ENCODE measurements at regions not wholly inside any gene's neighbourhood (a gene's known extent, or its start where the extent isn't known, plus 50 kb on each side); places are given as distances from the start of the nearest gene placed in this dataset.

DNA sequence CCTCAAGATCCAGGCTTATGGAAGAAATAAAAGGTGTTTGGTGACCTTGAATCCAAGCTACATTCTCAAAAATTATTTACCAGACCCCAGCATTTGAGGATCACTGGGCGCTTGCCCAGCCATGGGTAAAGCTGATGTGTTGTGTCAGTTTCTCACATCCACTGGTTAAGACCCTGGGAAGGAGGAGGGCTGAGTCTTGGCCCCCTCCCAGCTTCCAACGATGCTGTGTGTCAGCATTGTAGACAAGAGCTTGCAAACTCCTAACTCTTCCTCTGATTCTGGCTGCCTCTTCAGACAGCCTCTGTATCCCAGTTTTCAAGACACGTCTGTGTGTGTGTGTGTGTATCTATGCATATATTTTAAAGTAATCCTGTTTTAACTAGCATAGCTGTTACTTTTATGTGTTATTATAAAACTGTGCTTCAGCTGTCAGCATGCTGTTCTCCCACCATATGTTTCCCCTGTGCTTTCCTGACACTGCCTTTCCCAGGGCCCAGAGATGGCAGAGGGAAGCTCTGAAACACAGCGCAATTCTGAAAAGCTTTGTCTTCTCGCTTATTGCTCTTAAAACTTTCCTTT, 157.3 kb upstream of the LRRN1 start:
- Histone ChIP-seq H3K27me3 (no peaks in the 10 kb centered on the region), H3K4me3 (ENCODE audit: low read depth, low read length) (no peak overlapping the region)
- DNase-seq: no peak

DNA sequence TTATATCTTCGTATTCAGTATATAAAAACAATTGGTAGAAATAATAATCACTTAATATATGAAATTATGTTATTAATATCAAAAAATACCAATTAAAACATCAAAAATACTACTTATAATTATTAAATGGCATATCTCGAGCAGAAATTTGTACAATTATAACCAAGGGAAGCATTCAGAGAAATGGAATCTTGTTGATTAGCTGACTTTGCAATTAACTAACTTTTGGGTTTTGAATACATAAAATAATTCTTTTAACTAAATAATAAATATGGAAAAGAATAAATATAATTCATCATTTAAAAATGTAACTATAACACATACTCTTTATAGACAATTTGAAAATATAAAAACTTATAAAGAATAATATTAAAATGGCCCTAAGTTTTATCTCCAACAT, 160.2 kb upstream of the LRRN1 start:
- TF ChIP-seq, protein P1, sequence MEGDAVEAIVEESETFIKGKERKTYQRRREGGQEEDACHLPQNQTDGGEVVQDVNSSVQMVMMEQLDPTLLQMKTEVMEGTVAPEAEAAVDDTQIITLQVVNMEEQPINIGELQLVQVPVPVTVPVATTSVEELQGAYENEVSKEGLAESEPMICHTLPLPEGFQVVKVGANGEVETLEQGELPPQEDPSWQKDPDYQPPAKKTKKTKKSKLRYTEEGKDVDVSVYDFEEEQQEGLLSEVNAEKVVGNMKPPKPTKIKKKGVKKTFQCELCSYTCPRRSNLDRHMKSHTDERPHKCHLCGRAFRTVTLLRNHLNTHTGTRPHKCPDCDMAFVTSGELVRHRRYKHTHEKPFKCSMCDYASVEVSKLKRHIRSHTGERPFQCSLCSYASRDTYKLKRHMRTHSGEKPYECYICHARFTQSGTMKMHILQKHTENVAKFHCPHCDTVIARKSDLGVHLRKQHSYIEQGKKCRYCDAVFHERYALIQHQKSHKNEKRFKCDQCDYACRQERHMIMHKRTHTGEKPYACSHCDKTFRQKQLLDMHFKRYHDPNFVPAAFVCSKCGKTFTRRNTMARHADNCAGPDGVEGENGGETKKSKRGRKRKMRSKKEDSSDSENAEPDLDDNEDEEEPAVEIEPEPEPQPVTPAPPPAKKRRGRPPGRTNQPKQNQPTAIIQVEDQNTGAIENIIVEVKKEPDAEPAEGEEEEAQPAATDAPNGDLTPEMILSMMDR (IDR thresholded peaks at IDR 0.05; ENCODE audit: low read depth, low read length): no peak
- Histone ChIP-seq H3K9me3 (no peaks in the 10 kb centered on the region), H3K4me1 (no peaks in the 10 kb centered on the region), H3K4me3 (ENCODE audit: low read depth, low read length) (no peak overlapping the region), H3K27me3 (no peaks in the 10 kb centered on the region), H3K36me3 (no peaks in the 10 kb centered on the region)
- no peak for DNase-seq

More for the DNA sequence above, 157.3 kb upstream of the LRRN1 start:
- no peaks in the 10 kb centered on the region for H3K4me1 ChIP-seq
- H3K36me3 ChIP-seq: no peaks in the 10 kb centered on the region
- no peaks in the 10 kb centered on the region for H3K9me3 ChIP-seq
- TF ChIP-seq, protein P1 (IDR thresholded peaks at IDR 0.05; ENCODE audit: low read depth, low read length): no peak

DNA sequence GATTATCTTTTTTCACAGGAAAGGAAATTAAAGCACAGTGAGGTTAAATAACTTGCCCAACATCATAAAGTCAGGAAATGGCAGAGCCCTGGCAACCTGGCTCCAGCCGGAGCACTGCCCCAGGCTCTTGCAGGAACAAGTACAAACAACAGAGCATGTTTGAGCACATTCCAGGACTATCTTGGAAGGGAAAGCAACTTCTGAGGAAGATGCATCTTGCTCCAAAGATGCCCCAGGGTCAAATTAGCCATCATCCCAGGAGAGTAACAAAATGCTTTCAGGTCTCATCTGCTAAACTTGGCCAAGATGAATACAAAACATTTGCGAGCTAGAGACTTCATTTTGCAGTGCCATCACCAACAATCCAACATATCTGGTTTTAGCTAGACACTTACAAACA, 162.4 kb upstream of the LRRN1 start:
- no peak for DNase-seq
- TF ChIP-seq, protein P1 (IDR thresholded peaks at IDR 0.05; ENCODE audit: low read depth, low read length): no peak
- H3K4me1 ChIP-seq: no peaks in the 10 kb centered on the region

DNA sequence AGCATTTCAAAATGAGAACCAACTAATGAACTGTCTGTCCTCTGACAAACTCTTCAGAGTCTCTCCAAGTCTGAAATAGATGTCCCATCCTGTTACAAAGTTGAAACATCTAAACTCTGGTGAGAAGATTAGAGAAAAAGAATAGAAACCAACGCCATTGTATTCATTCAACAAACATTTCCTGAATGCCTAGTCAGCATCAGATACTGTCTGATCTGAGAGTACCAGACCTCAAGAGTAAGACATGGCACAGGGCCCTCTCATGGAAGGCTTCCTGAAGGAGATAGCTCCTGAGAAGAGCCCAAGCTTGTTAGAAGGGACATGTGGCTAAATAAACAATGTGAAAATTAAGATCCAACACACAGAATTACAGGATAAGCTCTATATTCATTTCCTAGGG, 164.1 kb upstream of the LRRN1 start:
- DNase-seq: no peak
- Histone ChIP-seq H3K36me3 (no peaks in the 10 kb centered on the region), H3K4me1 (no peaks in the 10 kb centered on the region), H3K9me3 (no peaks in the 10 kb centered on the region), H3K4me3 (ENCODE audit: low read depth, low read length) (no peak overlapping the region), H3K27me3 (no peaks in the 10 kb centered on the region)
- TF ChIP-seq, protein P1 (IDR thresholded peaks at IDR 0.05; ENCODE audit: low read depth, low read length): no peak

More for the DNA sequence above, 162.4 kb upstream of the LRRN1 start:
- Histone ChIP-seq H3K27me3 (no peaks in the 10 kb centered on the region), H3K36me3 (no peaks in the 10 kb centered on the region), H3K4me3 (ENCODE audit: low read depth, low read length) (no peak overlapping the region), H3K9me3 (no peaks in the 10 kb centered on the region)

DNA sequence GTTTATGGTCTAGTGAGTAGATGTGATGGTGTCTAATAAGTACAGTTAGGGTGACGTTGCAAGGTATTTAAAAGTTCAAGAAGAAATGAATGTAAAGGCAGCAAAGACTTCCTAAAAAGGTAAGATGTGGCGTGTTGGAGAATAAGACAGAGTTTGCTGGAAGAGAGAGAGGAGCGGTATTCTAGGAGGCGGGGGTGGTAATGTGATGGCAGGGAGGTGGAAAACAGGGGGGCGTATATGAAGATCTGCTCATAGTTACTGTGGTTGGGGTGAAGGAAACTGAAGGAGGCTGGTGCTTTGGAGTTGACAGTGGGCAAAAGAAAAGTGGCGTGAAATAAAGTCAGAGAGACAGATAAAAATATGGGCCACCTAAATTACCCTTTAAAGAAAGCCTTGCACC, 164.9 kb upstream of the LRRN1 start:
- H3K9me3 ChIP-seq: no peaks in the 10 kb centered on the region
- no peak for DNase-seq
- TF ChIP-seq, protein P1 (IDR thresholded peaks at IDR 0.05; ENCODE audit: low read depth, low read length): no peak

DNA sequence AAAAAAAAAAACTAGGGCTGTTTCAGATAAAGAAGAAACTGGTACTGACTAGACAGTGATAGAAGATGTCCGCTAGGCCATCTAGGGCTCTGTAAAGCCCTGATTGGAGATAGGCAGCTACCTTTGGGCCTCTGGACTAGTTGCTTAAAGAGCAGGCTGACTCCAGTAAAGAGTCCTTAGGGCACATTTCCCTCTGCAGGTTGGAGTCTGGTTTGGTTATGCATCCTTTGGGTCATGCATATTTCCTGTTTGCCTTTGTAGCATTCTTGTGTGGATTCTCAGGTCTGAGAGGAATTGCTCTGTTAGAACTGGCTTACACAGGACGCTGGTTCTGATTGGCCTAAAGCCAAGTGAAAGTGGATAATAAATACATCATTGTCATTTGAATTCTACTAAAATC, 165.5 kb upstream of the LRRN1 start:
- Histone ChIP-seq H3K4me1 (no peaks in the 10 kb centered on the region), H3K4me3 (ENCODE audit: low read depth, low read length) (no peak overlapping the region), H3K36me3 (no peaks in the 10 kb centered on the region), H3K9me3 (no peaks in the 10 kb centered on the region), H3K27me3 (no peaks in the 10 kb centered on the region)
- TF ChIP-seq, protein P1 (IDR thresholded peaks at IDR 0.05; ENCODE audit: low read depth, low read length): no peak
- no peak for DNase-seq

More for the DNA sequence above, 164.9 kb upstream of the LRRN1 start:
- Histone ChIP-seq H3K4me3 (ENCODE audit: low read depth, low read length) (no peak overlapping the region), H3K36me3 (no peaks in the 10 kb centered on the region), H3K27me3 (no peaks in the 10 kb centered on the region), H3K4me1 (no peaks in the 10 kb centered on the region)
